ENCODE measurements at regions not wholly inside any gene's neighbourhood (a gene's known extent, or its start where the extent isn't known, plus 50 kb on each side); places are given as distances from the start of the nearest gene placed in this dataset.

- no CpG with 5 or more reads among the region's 4 CpGs for WGBS (ENCODE audit: insufficient coverage, insufficient read length)
- Histone ChIP-seq H3K27me3 (ENCODE audit: control insufficient read depth, insufficient read depth, low read length) (no peaks in the 10 kb centered on the region), H3K4me3 (ENCODE audit: low read length) (no peak overlapping the region), H3K4me1 (ENCODE audit: control insufficient read depth, insufficient read depth, low read length) (no peaks in the 10 kb centered on the region), H3K27ac (ENCODE audit: low read length) (no peak overlapping the region), H3K36me3 (ENCODE audit: control insufficient read depth, insufficient read depth, low read length) (no peaks in the 10 kb centered on the region), H3K9me3 (ENCODE audit: control insufficient read depth, insufficient read depth, low read length) (no peaks in the 10 kb centered on the region)
- no peak for DNase-seq (ENCODE audit: low read depth, low spot score)
These were observed 122.5 kb downstream of the DAD1 start for GRCh38 chr14:22466491-22466890.

- Histone ChIP-seq H3K4me1 (ENCODE audit: control insufficient read depth, insufficient read depth, low read length) (no peaks in the 10 kb centered on the region), H3K9me3 (ENCODE audit: control insufficient read depth, insufficient read depth, low read length) (no peaks in the 10 kb centered on the region), H3K4me3 (ENCODE audit: low read length) (no peak overlapping the region), H3K27me3 (ENCODE audit: control insufficient read depth, insufficient read depth, low read length) (no peaks in the 10 kb centered on the region), H3K36me3 (ENCODE audit: control insufficient read depth, insufficient read depth, low read length) (no peaks in the 10 kb centered on the region), H3K27ac (ENCODE audit: low read length) (no peak overlapping the region)
- no peak for DNase-seq (ENCODE audit: low read depth, low spot score)
- WGBS (ENCODE audit: insufficient coverage, insufficient read length) = no CpG with 5 or more reads among the region's 2 CpGs
These were observed 123.7 kb downstream of the DAD1 start for GRCh38 chr14:22465201-22465840.

- Histone ChIP-seq H3K4me3 (ENCODE audit: low read length) (no peak overlapping the region), H3K27me3 (ENCODE audit: control insufficient read depth, insufficient read depth, low read length) (no peaks in the 10 kb centered on the region), H3K9me3 (ENCODE audit: control insufficient read depth, insufficient read depth, low read length) (no peaks in the 10 kb centered on the region), H3K27ac (ENCODE audit: low read length) (no peak overlapping the region), H3K4me1 (ENCODE audit: control insufficient read depth, insufficient read depth, low read length) (no peaks in the 10 kb centered on the region), H3K36me3 (ENCODE audit: control insufficient read depth, insufficient read depth, low read length) (no peaks in the 10 kb centered on the region)
- DNase-seq (ENCODE audit: low read depth, low spot score) = no peak
- no CpG with 5 or more reads among the region's 4 CpGs for WGBS (ENCODE audit: insufficient coverage, insufficient read length)
These were observed 124.4 kb downstream of the DAD1 start for GRCh38 chr14:22464422-22465142.

- Histone ChIP-seq H3K36me3 (ENCODE audit: control insufficient read depth, insufficient read depth, low read length) (no peaks in the 10 kb centered on the region), H3K27me3 (ENCODE audit: control insufficient read depth, insufficient read depth, low read length) (no peaks in the 10 kb centered on the region), H3K9me3 (ENCODE audit: control insufficient read depth, insufficient read depth, low read length) (no peaks in the 10 kb centered on the region), H3K4me1 (ENCODE audit: control insufficient read depth, insufficient read depth, low read length) (no peaks in the 10 kb centered on the region), H3K27ac (ENCODE audit: low read length) (no peak overlapping the region), H3K4me3 (ENCODE audit: low read length) (no peak overlapping the region)
- no CpG with 5 or more reads among the region's 4 CpGs for WGBS (ENCODE audit: insufficient coverage, insufficient read length)
- DNase-seq (ENCODE audit: low read depth, low spot score) = no peak
These were observed 125.3 kb downstream of the DAD1 start for GRCh38 chr14:22463763-22464173.

DNA sequence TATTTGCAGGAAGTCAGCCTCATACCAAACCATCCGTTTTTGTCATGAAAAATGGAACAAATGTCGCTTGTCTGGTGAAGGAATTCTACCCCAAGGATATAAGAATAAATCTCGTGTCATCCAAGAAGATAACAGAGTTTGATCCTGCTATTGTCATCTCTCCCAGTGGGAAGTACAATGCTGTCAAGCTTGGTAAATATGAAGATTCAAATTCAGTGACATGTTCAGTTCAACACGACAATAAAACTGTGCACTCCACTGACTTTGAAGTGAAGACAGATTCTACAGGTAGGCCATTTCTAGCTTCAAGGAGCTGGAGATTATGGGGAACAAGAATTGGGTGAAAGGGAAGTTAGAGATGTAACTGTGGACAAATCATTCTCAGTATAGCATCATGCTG lies 126.1 kb downstream of the DAD1 start:
- no peaks in the 10 kb centered on the region for H3K9me3 ChIP-seq (ENCODE audit: control insufficient read depth, insufficient read depth, low read length)
- no peak for DNase-seq (ENCODE audit: low read depth, low spot score)
- no peaks in the 10 kb centered on the region for H3K36me3 ChIP-seq (ENCODE audit: control insufficient read depth, insufficient read depth, low read length)
- H3K4me1 ChIP-seq (ENCODE audit: control insufficient read depth, insufficient read depth, low read length) = no peaks in the 10 kb centered on the region
- H3K27ac ChIP-seq (ENCODE audit: low read length) = no peak overlapping the region
- no peaks in the 10 kb centered on the region for H3K27me3 ChIP-seq (ENCODE audit: control insufficient read depth, insufficient read depth, low read length)
- WGBS (ENCODE audit: insufficient coverage, insufficient read length) = no CpG with 5 or more reads among the region's 4 CpGs
- no peak overlapping the region for H3K4me3 ChIP-seq (ENCODE audit: low read length)

DNA sequence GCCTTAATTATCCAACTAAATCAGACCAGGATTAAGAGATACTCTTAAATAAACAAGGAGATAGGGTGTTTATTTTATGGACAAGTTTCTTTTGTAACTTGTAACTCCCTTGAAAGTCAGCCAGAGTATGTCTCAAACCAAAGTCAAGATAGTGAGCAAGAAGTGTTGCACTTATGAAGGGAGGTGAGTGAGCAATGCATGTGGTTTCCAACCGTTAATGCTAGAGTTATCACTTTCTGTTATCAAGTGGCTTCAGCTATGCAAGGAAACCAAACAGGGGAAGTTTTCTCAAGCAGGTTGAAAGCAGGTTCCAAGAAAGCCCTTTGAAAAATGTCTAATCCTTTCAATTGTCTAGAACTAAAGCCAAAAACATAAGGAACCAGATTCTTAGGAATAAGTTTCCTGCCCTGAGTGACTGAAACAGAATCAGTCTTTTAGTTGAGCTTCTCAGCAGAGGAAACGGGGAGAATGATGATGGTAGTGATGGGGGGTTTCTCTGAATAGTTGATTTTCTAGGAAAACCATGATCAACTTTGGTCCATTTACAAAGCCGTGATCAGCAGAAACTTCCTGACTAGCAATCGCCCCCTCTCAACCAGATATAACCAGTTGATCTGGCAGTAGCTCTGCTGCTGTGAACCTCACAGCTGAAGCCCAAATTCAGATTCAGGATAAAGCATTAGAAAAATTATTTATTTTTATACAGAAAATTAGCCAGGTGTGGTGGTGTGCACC lies 128.4 kb downstream of the DAD1 start:
- no peak for DNase-seq (ENCODE audit: low read depth, low spot score)
- Histone ChIP-seq H3K4me3 (ENCODE audit: low read length) (no peak overlapping the region), H3K4me1 (ENCODE audit: control insufficient read depth, insufficient read depth, low read length) (no peaks in the 10 kb centered on the region), H3K27ac (ENCODE audit: low read length) (no peak overlapping the region), H3K9me3 (ENCODE audit: control insufficient read depth, insufficient read depth, low read length) (no peaks in the 10 kb centered on the region), H3K36me3 (ENCODE audit: control insufficient read depth, insufficient read depth, low read length) (no peaks in the 10 kb centered on the region), H3K27me3 (ENCODE audit: control insufficient read depth, insufficient read depth, low read length) (no peaks in the 10 kb centered on the region)
- WGBS (ENCODE audit: insufficient coverage, insufficient read length) = no CpG with 5 or more reads among the region's 4 CpGs

- WGBS (ENCODE audit: insufficient coverage, insufficient read length) = no CpG with 5 or more reads among the region's 2 CpGs
- Histone ChIP-seq H3K9me3 (ENCODE audit: control insufficient read depth, insufficient read depth, low read length) (no peaks in the 10 kb centered on the region), H3K27me3 (ENCODE audit: control insufficient read depth, insufficient read depth, low read length) (no peaks in the 10 kb centered on the region), H3K4me1 (ENCODE audit: control insufficient read depth, insufficient read depth, low read length) (no peaks in the 10 kb centered on the region), H3K4me3 (ENCODE audit: low read length) (no peak overlapping the region), H3K27ac (ENCODE audit: low read length) (no peak overlapping the region), H3K36me3 (ENCODE audit: control insufficient read depth, insufficient read depth, low read length) (no peaks in the 10 kb centered on the region)
- no peak for DNase-seq (ENCODE audit: low read depth, low spot score)
These were observed 130.3 kb downstream of the DAD1 start for GRCh38 chr14:22458737-22459136.

DNA sequence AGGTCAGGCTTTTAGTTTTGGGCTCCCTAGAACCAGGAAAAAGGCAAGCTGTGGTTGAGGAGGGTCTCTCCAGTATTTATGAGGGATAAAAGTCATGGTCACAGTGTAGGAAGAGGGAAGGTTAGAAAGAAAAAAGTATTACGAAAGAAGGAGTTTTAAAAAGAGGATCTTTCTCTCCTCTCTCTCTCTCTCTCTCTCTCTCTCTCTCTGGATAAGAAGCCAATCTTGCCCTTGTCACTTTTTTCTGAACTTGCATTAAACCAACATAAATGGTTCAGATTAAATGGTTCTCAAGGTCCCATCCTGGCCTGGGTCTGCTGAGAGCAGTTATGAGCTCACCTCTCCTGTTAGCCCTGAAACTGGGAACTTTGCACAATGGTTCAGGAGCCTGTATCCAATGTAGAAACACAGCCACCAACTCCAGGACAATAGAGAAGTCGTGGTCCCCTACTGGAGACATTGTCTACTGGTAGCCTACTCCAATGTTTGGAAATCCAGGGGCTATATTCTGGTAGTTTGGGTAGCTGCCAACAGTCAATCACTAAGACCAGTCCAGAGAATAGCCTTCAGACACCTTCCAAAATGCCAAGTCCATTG lies 131.9 kb downstream of the DAD1 start:
- no peak overlapping the region for H3K4me3 ChIP-seq (ENCODE audit: low read length)
- H3K9me3 ChIP-seq (ENCODE audit: control insufficient read depth, insufficient read depth, low read length) = no peaks in the 10 kb centered on the region
- no peaks in the 10 kb centered on the region for H3K36me3 ChIP-seq (ENCODE audit: control insufficient read depth, insufficient read depth, low read length)
- H3K27me3 ChIP-seq (ENCODE audit: control insufficient read depth, insufficient read depth, low read length) = no peaks in the 10 kb centered on the region
- no peaks in the 10 kb centered on the region for H3K4me1 ChIP-seq (ENCODE audit: control insufficient read depth, insufficient read depth, low read length)
- 100% methylated on average over 1 of the region's 2 CpGs for WGBS (ENCODE audit: insufficient coverage, insufficient read length)
- H3K27ac ChIP-seq (ENCODE audit: low read length) = no peak overlapping the region
- no peak for DNase-seq (ENCODE audit: low read depth, low spot score)

DNA sequence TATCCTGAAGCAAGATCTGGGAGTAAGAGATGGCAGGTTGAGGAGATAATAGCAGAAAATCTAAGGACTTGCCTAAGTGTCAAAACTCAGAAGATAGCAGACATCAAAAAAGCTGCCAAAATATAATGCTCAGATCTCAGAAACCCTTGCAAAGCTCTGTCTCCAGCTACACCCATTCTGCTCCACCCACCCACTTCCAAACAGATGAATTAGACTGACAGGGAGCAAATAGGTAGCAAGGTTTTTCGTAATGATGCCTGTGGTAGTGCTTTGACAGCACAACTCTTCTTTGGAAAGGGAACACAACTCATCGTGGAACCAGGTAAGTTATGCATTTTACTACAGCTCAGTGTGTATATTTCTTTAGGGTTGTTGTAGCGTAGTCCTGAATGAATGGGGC lies 132.6 kb downstream of the DAD1 start:
- H3K27ac ChIP-seq (ENCODE audit: low read length) = no peak overlapping the region
- H3K9me3 ChIP-seq (ENCODE audit: control insufficient read depth, insufficient read depth, low read length) = no peaks in the 10 kb centered on the region
- no peak overlapping the region for H3K4me3 ChIP-seq (ENCODE audit: low read length)
- no peaks in the 10 kb centered on the region for H3K4me1 ChIP-seq (ENCODE audit: control insufficient read depth, insufficient read depth, low read length)
- no peaks in the 10 kb centered on the region for H3K27me3 ChIP-seq (ENCODE audit: control insufficient read depth, insufficient read depth, low read length)
- no peaks in the 10 kb centered on the region for H3K36me3 ChIP-seq (ENCODE audit: control insufficient read depth, insufficient read depth, low read length)
- no peak for DNase-seq (ENCODE audit: low read depth, low spot score)
- WGBS (ENCODE audit: insufficient coverage, insufficient read length) = no CpG with 5 or more reads among the region's 3 CpGs

DNA sequence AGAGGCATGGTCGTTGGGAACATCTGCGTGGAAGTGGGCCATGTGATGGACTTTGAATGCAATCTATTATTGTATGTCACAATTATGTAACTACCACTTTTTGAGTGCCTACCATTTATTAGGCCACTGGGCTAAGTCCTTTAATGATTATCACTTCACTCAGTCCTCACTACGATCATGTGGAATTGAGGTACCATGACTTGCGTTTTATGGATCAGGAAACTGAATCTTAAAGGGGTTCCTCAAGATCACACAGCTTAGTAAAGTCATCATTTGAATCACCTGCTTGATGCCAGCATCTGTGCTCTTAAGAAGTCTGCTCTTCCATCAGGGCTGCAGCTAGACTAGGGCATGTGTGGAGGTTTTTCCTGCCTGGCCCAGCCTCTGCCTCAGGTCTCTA lies 136.7 kb downstream of the DAD1 start:
- Histone ChIP-seq H3K27ac (ENCODE audit: low read length) (no peak overlapping the region), H3K9me3 (ENCODE audit: control insufficient read depth, insufficient read depth, low read length) (no peaks in the 10 kb centered on the region), H3K27me3 (ENCODE audit: control insufficient read depth, insufficient read depth, low read length) (no peaks in the 10 kb centered on the region), H3K4me1 (ENCODE audit: control insufficient read depth, insufficient read depth, low read length) (no peaks in the 10 kb centered on the region), H3K4me3 (ENCODE audit: low read length) (no peak overlapping the region), H3K36me3 (ENCODE audit: control insufficient read depth, insufficient read depth, low read length) (no peaks in the 10 kb centered on the region)
- WGBS (ENCODE audit: insufficient coverage, insufficient read length) = no CpG with 5 or more reads among the region's 4 CpGs
- no peak for DNase-seq (ENCODE audit: low read depth, low spot score)

Data from iPS DF 6.9 (cell line).